ENCODE measurements at regions not wholly inside any gene's neighbourhood (a gene's known extent, or its start where the extent isn't known, plus 50 kb on each side); places are given as distances from the start of the nearest gene placed in this dataset.
"Not testable (repeated sequence)": the region's sequence is repeated elsewhere in the genome, so short reads cannot be mapped to it uniquely, and the experiment has no call there.

DNA sequence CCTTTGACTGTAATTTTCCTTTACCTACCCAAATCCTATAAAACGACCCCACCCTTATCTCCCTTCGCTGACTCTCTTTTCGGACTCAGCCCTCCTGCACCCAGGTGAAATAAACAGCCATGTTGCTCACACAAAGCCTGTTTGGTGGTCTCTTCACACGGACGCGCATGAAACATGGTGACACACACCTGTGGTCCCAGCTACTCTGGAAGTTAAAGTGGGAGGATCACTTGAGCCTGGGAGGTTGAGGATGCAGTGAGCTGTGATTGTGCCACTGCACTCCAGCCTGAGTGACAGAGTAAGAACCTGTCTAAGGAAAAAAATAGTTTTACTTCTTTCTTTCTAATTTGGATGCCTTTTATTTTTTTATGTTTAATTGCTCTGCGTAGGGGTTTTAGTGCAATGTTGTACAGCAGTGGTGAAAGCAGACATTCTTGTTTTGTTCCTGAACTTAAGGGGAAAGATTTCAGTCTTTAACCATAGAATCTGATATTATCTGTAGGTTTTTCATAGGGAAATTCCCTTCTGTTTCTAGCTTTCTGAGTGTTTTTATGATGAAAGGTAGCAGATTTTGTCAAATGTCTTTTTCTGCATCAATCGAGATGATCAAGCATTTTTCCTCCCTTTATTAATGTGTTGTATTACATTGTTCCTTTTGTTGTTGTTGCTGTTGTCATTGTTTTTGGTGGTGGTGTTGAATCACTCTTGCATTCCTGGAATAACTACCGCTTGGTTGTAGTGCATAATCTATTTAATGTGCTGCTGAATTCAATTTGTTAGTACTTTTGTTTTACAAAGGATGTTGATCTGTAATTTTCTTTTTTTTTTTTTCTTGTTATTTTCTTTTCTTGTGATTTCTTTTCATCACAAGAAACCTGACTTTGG, 497.4 kb downstream of the DISC1 start:
- WGBS, 2 donors: 79% methylated on average over 9 of the region's 9 CpGs
- no peak for TF ChIP-seq CTCF (IDR thresholded peaks at IDR 0.05)
- ATAC-seq: no peak
- Histone ChIP-seq H3K9me3 (peaks cover 0 to 3% (median 0%) of the 10 kb centered on the region in 11 donors), H3K4me1 (no peaks in the 10 kb centered on the region), H3K36me3 (no peaks in the 10 kb centered on the region), H3K27ac (no peak overlapping the region), H3K4me3 (no peak overlapping the region), H3K27me3 (no peaks in the 10 kb centered on the region)
- intact Hi-C loops (cut with DNase I): no loop called here
- no peak for DNase-seq

- H3K27ac ChIP-seq; H3K27me3 ChIP-seq; DNase-seq; H3K9me3 ChIP-seq; H3K36me3 ChIP-seq; ATAC-seq; H3K4me1 ChIP-seq; intact Hi-C loops (cut with DNase I); H3K4me3 ChIP-seq: not testable (repeated sequence)
- 83 to 94% methylated on average over 4 of the region's 4 CpGs for WGBS, 2 donors
Measured at GRCh38 chr1:232117903-232118302, 491.3 kb downstream of the DISC1 start.

DNA sequence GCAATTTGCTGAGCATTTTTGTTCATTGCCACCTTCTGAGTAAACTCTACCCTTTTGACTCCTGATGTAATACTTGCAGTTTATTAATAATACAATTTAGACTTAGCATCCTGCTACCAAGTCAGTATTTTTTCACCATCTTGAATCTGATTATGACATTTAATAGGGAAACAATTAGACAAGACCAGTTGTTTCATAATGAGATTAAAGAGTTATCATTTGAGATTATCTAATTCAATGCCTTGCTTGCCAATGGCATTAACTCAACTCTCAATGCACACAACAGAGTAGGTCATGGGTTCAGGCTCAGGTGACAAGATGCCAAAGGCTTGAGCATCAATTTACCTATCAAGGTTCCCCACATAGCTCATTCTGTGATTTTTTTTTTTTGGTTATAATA, 488.4 kb downstream of the DISC1 start:
- H3K27ac ChIP-seq: no peak overlapping the region
- no peaks in the 10 kb centered on the region for H3K36me3 ChIP-seq
- no peak overlapping the region for H3K4me3 ChIP-seq
- TF ChIP-seq CTCF (IDR thresholded peaks at IDR 0.05): no peak
- intact Hi-C loops (cut with DNase I): no loop called here
- no peaks in the 10 kb centered on the region for H3K4me1 ChIP-seq
- H3K9me3 ChIP-seq: no peaks in the 10 kb centered on the region
- no peak for DNase-seq
- ATAC-seq: no peak
- peaks cover 0 to 2% (median 0%) of the 10 kb centered on the region in 7 donors for H3K27me3 ChIP-seq

GRCh38 chr1:232112076-232112475, 485.5 kb downstream of the DISC1 start:
- no peaks in the 10 kb centered on the region for H3K9me3 ChIP-seq
- no peak overlapping the region for H3K4me3 ChIP-seq
- no peaks in the 10 kb centered on the region for H3K36me3 ChIP-seq
- TF ChIP-seq CTCF (IDR thresholded peaks at IDR 0.05): no peak
- H3K27ac ChIP-seq: no peak overlapping the region
- intact Hi-C loops (cut with DNase I): no loop called here
- no peaks in the 10 kb centered on the region for H3K4me1 ChIP-seq
- H3K27me3 ChIP-seq: peaks cover 0 to 5% (median 0%) of the 10 kb centered on the region in 7 donors
- no peak for ATAC-seq
- no peak for DNase-seq

GRCh38 chr1:232111611-232112010, 485.0 kb downstream of the DISC1 start:
- H3K4me1 ChIP-seq: no peaks in the 10 kb centered on the region
- no peaks in the 10 kb centered on the region for H3K9me3 ChIP-seq
- intact Hi-C loops (cut with DNase I): no loop called here
- ATAC-seq (no peak), DNase-seq (no peak)
- 30 to 39% methylated on average over 3 of the region's 3 CpGs for WGBS, 2 donors
- H3K27ac ChIP-seq: no peak overlapping the region
- peaks cover 0 to 5% (median 0%) of the 10 kb centered on the region in 7 donors for H3K27me3 ChIP-seq
- no peaks in the 10 kb centered on the region for H3K36me3 ChIP-seq
- TF ChIP-seq CTCF (IDR thresholded peaks at IDR 0.05): no peak
- H3K4me3 ChIP-seq: no peak overlapping the region
